ENCODE measurements at regions not wholly inside any gene's neighbourhood (a gene's known extent, or its start where the extent isn't known, plus 50 kb on each side); places are given as distances from the start of the nearest gene placed in this dataset.

DNA sequence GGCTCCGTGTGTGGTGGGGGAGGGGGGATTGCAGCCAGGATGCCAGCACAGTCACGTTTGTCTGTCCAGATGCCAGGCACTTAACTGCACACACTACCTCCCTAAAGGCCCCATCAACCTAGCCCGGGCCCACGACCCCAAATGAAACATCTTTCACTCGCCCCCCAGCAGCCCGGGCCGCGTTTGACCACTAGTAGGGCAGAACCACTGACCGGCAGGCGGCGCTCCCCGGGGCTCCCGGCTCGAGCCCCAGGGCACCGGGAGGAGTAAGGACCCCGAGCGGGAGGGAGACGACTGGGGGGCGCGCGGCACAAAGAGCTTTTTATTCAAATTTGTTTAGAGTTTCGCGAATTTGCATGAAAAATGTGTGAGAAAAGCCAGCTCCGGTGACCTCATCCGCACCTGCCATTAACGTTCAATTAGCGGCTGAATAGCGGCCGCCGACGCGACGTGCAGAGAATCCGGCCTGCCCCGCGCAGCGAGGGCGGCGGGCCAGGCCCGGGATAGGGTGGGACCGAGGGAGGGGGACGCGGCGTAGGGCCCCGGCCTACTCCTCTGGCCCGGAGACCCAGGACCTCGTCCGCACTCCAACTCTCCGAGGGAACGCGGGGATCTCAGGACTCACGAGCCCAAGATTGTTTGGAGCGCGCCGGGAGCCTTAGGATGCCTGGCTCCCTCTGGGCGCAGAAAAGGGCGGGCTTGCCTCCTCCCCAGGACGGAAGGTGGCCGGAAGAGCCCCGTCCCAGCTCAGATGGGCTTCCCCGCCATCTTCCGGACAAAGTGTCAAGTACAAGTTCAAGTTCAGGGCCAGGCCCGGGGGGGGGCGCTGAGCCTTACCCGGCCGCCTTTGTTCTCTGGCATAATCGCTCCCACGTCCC, 64.9 kb upstream of the POLG start:
- no peak for TF ChIP-seq ZFX (IDR thresholded peaks at IDR 0.05; ENCODE audit: borderline replicate concordance)
- TF ChIP-seq, protein P1, sequence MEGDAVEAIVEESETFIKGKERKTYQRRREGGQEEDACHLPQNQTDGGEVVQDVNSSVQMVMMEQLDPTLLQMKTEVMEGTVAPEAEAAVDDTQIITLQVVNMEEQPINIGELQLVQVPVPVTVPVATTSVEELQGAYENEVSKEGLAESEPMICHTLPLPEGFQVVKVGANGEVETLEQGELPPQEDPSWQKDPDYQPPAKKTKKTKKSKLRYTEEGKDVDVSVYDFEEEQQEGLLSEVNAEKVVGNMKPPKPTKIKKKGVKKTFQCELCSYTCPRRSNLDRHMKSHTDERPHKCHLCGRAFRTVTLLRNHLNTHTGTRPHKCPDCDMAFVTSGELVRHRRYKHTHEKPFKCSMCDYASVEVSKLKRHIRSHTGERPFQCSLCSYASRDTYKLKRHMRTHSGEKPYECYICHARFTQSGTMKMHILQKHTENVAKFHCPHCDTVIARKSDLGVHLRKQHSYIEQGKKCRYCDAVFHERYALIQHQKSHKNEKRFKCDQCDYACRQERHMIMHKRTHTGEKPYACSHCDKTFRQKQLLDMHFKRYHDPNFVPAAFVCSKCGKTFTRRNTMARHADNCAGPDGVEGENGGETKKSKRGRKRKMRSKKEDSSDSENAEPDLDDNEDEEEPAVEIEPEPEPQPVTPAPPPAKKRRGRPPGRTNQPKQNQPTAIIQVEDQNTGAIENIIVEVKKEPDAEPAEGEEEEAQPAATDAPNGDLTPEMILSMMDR (IDR thresholded peaks at IDR 0.05), result peak; percentile 79

Data from 22Rv1 (cell line).